Endothelial cell of umbilical vein (primary cell): ENCODE measurements at regions not wholly inside any gene's neighbourhood (a gene's known extent, or its start where the extent isn't known, plus 50 kb on each side); places are given as distances from the start of the nearest gene placed in this dataset.

ENCODE experiments used
- BruUV-seq: library from RNA; stranded (reverse); fragments of 400-500 nt; replicated peaks from 2 replicates; lab custom pipeline; 2021; lab: Mats Ljungman, UMichigan
- CTCF ChIA-PET: fragments of 300-600, 350-600 bp; sonication (Branson Sonifier 250); formaldehyde crosslinking; loops from one replicate; lab custom pipeline; 2021; ENCODE audit warnings: antibody characterized with exemption, inconsistent platforms; lab: Charles Lee
- POLR2A ChIA-PET: fragments of 300-600, 350-600 bp; sonication (Branson Sonifier 250); formaldehyde crosslinking; loops from one replicate; lab custom pipeline; 2021; ENCODE audit warnings: antibody characterized with exemption, inconsistent platforms; lab: Charles Lee
- DNase-seq: peaks from one replicate; pipeline ENCODE4 v3.0.0-alpha.2; 2011; ENCODE audit warnings: low read depth, low spot score
- FAIRE-seq: peaks from 2 replicates; lab custom pipeline; 2011; peaks lifted over from hg19 to GRCh38; lab: Jason Lieb, UNC
- H2AFZ ChIP-seq: 2 replicates; pipeline ENCODE4 v1.6.0; 2012; ENCODE audit warnings: low read depth, low read length, control low read depth, inconsistent platforms
- H3K27ac ChIP-seq: 2 replicates; pipeline ENCODE4 v1.5.1; 2011; ENCODE audit warnings: low read depth, mild to moderate bottlenecking, control low read depth, low read length, moderate library complexity; ENCODE audit not compliant: insufficient read depth
- H3K27me3 ChIP-seq, 2 experiments: 2 replicates each; pipeline versions ENCODE4 v1.6.0 to v1.6.1; 2011; ENCODE audit warnings: low read length in 2 of 2, mixed read lengths in 1 of 2; ENCODE audit not compliant: control insufficient read depth in 2 of 2, insufficient read depth in 2 of 2
- H3K36me3 ChIP-seq, 2 experiments: 2 replicates in 1 of 2; 3 replicates in 1 of 2; pipeline ENCODE4 v1.5.1; 2011; ENCODE audit warnings: low read length in 2 of 2, mild to moderate bottlenecking in 1 of 2, moderate library complexity in 1 of 2; ENCODE audit not compliant: control insufficient read depth in 2 of 2, insufficient read depth in 2 of 2; ENCODE audit errors: extremely low read depth in 1 of 2
- H3K4me1 ChIP-seq: 3 replicates; pipeline ENCODE4 v1.5.1; 2011; ENCODE audit warnings: mild to moderate bottlenecking, low read length; ENCODE audit not compliant: control insufficient read depth, insufficient read depth; ENCODE audit errors: extremely low read depth
- H3K4me2 ChIP-seq: 2 replicates; pipeline ENCODE4 v1.6.1; 2011; ENCODE audit warnings: low read length, control low read depth, mixed read lengths; ENCODE audit not compliant: insufficient read depth
- H3K4me3 ChIP-seq, 3 experiments: fragments of 200-600 bp in 1 of 3; sonication (generic), shearing (Covaris generic) in 1 of 3; replicated peaks in 1 of 3; 2 replicates each; pipeline ENCODE4 v1.5.1; 2011 to 2016; ENCODE audit warnings: control low read depth in 3 of 3, low read length in 3 of 3, mild to moderate bottlenecking in 2 of 3, inconsistent platforms in 1 of 3, low read depth in 1 of 3, moderate library complexity in 1 of 3; ENCODE audit not compliant: insufficient read depth in 1 of 3
- H3K79me2 ChIP-seq: 2 replicates; pipeline ENCODE4 v1.6.0; 2012; ENCODE audit warnings: low read length, inconsistent platforms; ENCODE audit not compliant: control insufficient read depth, insufficient read depth
- H3K9ac ChIP-seq: replicated peaks from 2 replicates; pipeline ENCODE3; 2011; ENCODE audit warnings: low read length, control low read depth; ENCODE audit not compliant: insufficient read depth; ENCODE audit errors: extremely low read depth
- H3K9me1 ChIP-seq: replicated peaks from 3 replicates; pipeline ENCODE4 v1.6.0; 2011; ENCODE audit warnings: mild to moderate bottlenecking, low read length; ENCODE audit not compliant: control insufficient read depth, insufficient read depth; ENCODE audit errors: extremely low read depth
- H3K9me3 ChIP-seq: replicated peaks from 2 replicates; pipeline ENCODE4 v1.5.1; 2012; ENCODE audit warnings: low read length, inconsistent platforms; ENCODE audit not compliant: control insufficient read depth, insufficient read depth
- H4K20me1 ChIP-seq: replicated peaks from 2 replicates; pipeline ENCODE3; 2011; ENCODE audit warnings: mild to moderate bottlenecking, low read length; ENCODE audit not compliant: control insufficient read depth, insufficient read depth; ENCODE audit errors: extremely low read depth
- EZH2 ChIP-seq: IDR thresholded peaks from 2 replicates; pipeline ENCODE4 v1.6.1; 2012; ENCODE audit warnings: borderline replicate concordance, low read depth, mild to moderate bottlenecking, moderate library complexity, low read length, inconsistent platforms; ENCODE audit not compliant: severe bottlenecking
- FOS ChIP-seq: IDR thresholded peaks from 2 replicates; pipeline ENCODE4 v1.6.1; 2011; ENCODE audit warnings: mild to moderate bottlenecking, low read length, moderate library complexity, borderline replicate concordance; ENCODE audit not compliant: insufficient read depth
- GATA2 ChIP-seq: IDR thresholded peaks from 2 replicates; pipeline ENCODE4 v1.7.0; 2011; ENCODE audit warnings: low read depth, mild to moderate bottlenecking, moderate library complexity, mixed read lengths, low read length; ENCODE audit not compliant: insufficient read length, insufficient read depth
- JUN ChIP-seq: IDR thresholded peaks from 2 replicates; pipeline ENCODE4 v1.6.1; 2011; ENCODE audit warnings: borderline replicate concordance, low read depth; ENCODE audit not compliant: insufficient read length, insufficient read depth
- MYC ChIP-seq: IDR thresholded peaks from one replicate; pipeline ENCODE4 v1.6.1; 2011; ENCODE audit warnings: mild to moderate bottlenecking, low read depth, low read length
- POLR2A ChIP-seq: IDR thresholded peaks from 2 replicates; pipeline ENCODE4 v1.6.1; 2012; ENCODE audit warnings: low read depth, mild to moderate bottlenecking, control low read depth, low read length
- POLR2AphosphoS5 ChIP-seq: IDR thresholded peaks from 2 replicates; pipeline ENCODE4 v1.6.1; 2012; ENCODE audit warnings: low read depth, mild to moderate bottlenecking, control low read depth, low read length, moderate library complexity; ENCODE audit not compliant: insufficient read depth
- dilution Hi-C: fragments of 300-500 bp; cut with MboI; formaldehyde crosslinking; loops from one replicate; pipeline ENCODE4 v1.15.0; 2019; ENCODE audit warnings: low sequenced_read_pairs; ENCODE audit not compliant: extremely low pct_ligation_motif_present
- intact Hi-C: fragments of 100-400 bp; cut with micrococcal nuclease; formaldehyde crosslinking; loops from one replicate; pipeline ENCODE4 v1.10.0; 2022
- TF ChIP-seq, protein P1 (sequence below), 2 donors: IDR thresholded peaks; 1 replicate in 1 of 2; 2 replicates in 1 of 2; pipeline ENCODE4 v1.5.1; 2011; ENCODE audit warnings: low read length in 2 of 2, mild to moderate bottlenecking in 2 of 2, moderate library complexity in 2 of 2, control low read depth in 1 of 2, inconsistent platforms in 1 of 2, low read depth in 1 of 2; ENCODE audit not compliant: insufficient read depth in 1 of 2; ENCODE audit errors: extremely low read depth in 1 of 2
- TF ChIP-seq, protein P2 (sequence below): IDR thresholded peaks from 2 replicates; pipeline ENCODE4 v1.6.1; 2011; ENCODE audit not compliant: insufficient read depth, insufficient read length

DNA sequence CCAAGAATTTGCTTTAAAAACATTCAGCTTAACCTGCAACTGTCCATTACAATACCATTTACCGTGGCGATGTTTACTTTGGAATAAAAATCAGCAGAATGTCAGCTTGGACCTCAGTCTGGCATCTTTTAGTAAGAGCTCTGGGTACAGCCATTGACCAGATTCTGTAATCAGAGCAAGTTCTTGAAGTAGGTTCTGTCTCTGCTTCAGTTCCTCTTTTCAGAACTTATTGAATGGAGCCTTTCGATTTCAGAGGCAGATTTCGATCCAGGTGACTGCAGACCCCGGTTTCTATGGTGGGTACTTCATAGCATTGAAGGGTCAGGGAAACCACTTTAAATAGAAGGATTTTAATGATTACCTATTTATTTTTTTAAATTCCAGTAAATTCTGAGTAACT, 53.4 kb upstream of the SV2C start:
- POLR2A ChIA-PET: no interaction called here
- BruUV-seq: no TSS peak
- FAIRE-seq: no peak

DNA sequence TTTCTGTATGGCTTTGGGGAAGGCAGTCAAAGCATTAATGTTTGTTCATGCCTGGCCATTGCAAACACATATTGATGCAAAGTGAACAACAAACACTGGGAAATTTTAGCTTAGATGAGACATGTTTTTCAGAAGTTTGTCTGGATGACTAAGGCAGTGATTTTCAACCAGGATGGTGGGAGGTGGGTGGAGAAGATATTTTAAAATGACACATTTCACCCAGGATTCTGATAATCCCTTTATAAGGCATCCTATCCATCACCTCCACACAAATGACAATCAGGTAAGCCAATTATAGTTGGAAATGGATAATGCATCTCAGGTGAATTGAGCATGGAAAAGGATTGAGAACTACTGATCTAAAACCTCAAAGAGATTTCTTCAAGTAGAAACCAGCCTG, 57.4 kb upstream of the SV2C start:
- Histone ChIP-seq H3K79me2 (no peaks in the 10 kb centered on the region), H3K27ac (no peak overlapping the region), H3K4me2 (no peak overlapping the region), H4K20me1 (no peaks in the 10 kb centered on the region), H3K36me3 (no peaks in the 10 kb centered on the region), H3K4me3 (no peak overlapping the region), H3K27me3 (no peaks in the 10 kb centered on the region), H3K9me1 (peaks cover 2% of the 10 kb centered on the region), H2AFZ (no peak overlapping the region), H3K4me1 (no peaks in the 10 kb centered on the region), H3K9me3 (no peaks in the 10 kb centered on the region), H3K9ac (no peak overlapping the region)
- no peak for FAIRE-seq
- CTCF ChIA-PET: interaction anchor here (1.4 kb wide), 1 partner anchor 10 kb away, joined by 4 read pairs; no protein-coding TSS in a partner anchor
- DNase-seq: no peak
- POLR2A ChIA-PET: no interaction called here
- BruUV-seq: no TSS peak
- dilution Hi-C loops (no loop called here), intact Hi-C loops (no loop called here)
- TF ChIP-seq, protein P1, sequence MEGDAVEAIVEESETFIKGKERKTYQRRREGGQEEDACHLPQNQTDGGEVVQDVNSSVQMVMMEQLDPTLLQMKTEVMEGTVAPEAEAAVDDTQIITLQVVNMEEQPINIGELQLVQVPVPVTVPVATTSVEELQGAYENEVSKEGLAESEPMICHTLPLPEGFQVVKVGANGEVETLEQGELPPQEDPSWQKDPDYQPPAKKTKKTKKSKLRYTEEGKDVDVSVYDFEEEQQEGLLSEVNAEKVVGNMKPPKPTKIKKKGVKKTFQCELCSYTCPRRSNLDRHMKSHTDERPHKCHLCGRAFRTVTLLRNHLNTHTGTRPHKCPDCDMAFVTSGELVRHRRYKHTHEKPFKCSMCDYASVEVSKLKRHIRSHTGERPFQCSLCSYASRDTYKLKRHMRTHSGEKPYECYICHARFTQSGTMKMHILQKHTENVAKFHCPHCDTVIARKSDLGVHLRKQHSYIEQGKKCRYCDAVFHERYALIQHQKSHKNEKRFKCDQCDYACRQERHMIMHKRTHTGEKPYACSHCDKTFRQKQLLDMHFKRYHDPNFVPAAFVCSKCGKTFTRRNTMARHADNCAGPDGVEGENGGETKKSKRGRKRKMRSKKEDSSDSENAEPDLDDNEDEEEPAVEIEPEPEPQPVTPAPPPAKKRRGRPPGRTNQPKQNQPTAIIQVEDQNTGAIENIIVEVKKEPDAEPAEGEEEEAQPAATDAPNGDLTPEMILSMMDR (IDR thresholded peaks at IDR 0.05; ENCODE audit: extremely low read depth in 1 of 2, insufficient read depth in 1 of 2, low read depth in 1 of 2, low read length in 2 of 2): no peak
- TF ChIP-seq POLR2A (no peak), MYC (no peak), JUN (no peak), EZH2 (no peak), POLR2AphosphoS5 (no peak), FOS (no peak), GATA2 (no peak)
- TF ChIP-seq, protein P2, sequence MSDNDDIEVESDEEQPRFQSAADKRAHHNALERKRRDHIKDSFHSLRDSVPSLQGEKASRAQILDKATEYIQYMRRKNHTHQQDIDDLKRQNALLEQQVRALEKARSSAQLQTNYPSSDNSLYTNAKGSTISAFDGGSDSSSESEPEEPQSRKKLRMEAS: no peak

More for the DNA sequence above, 53.4 kb upstream of the SV2C start:
- H4K20me1 ChIP-seq: no peaks in the 10 kb centered on the region
- no peak overlapping the region for H3K9ac ChIP-seq
- H3K27ac ChIP-seq: no peak overlapping the region
- H3K9me1 ChIP-seq: peaks cover 2% of the 10 kb centered on the region
- H2AFZ ChIP-seq: no peak overlapping the region
- H3K4me2 ChIP-seq: no peak overlapping the region
- H3K9me3 ChIP-seq: no peaks in the 10 kb centered on the region
- TF ChIP-seq POLR2A (no peak), EZH2 (no peak), JUN (no peak)
- TF ChIP-seq, protein P2: no peak
- H3K27me3 ChIP-seq: no peaks in the 10 kb centered on the region
- no peak for DNase-seq
- H3K4me3 ChIP-seq: no peak overlapping the region
- no peaks in the 10 kb centered on the region for H3K4me1 ChIP-seq
- CTCF ChIA-PET: no interaction called here
- dilution Hi-C loops (no loop called here), intact Hi-C loops (no loop called here)
- no peaks in the 10 kb centered on the region for H3K36me3 ChIP-seq
- H3K79me2 ChIP-seq: no peaks in the 10 kb centered on the region
